ENCODE measurements at regions not wholly inside any gene's neighbourhood (a gene's known extent, or its start where the extent isn't known, plus 50 kb on each side); places are given as distances from the start of the nearest gene placed in this dataset.

- TF ChIP-seq CTCF (IDR thresholded peaks at IDR 0.05) (no peak), POLR2A (IDR thresholded peaks at IDR 0.05) (no peak)
Measured at GRCh38 chr5:4366628-4367027, 771.0 kb downstream of the IRX1 start.

Measured in thyroid gland (tissue), 4 donors.